ENCODE measurements at regions not wholly inside any gene's neighbourhood (a gene's known extent, or its start where the extent isn't known, plus 50 kb on each side); places are given as distances from the start of the nearest gene placed in this dataset.

GRCh38 chr10:30118590-30118989 lies 59.2 kb upstream of the JCAD start:
- no peaks in the 10 kb centered on the region for H3K4me1 ChIP-seq (ENCODE audit: insufficient read depth, low read length)
- DNase-seq, result no peak
- no peak overlapping the region for H3K4me3 ChIP-seq (ENCODE audit: low read length)
- Mint-ChIP-seq H3K4me3 (no peak overlapping the region), H3K27ac (no peak overlapping the region), H3K27me3 (no peaks in the 10 kb centered on the region), H3K9me3 (no peaks in the 10 kb centered on the region), H3K36me3 (ENCODE audit: low read depth) (no peaks in the 10 kb centered on the region), H3K4me1 (ENCODE audit: low read depth) (no peaks in the 10 kb centered on the region)
- TF ChIP-seq CTCF (IDR thresholded peaks at IDR 0.05), result no peak
- H3K9me3 ChIP-seq (ENCODE audit: control insufficient read depth in 1 of 2, insufficient read depth in 1 of 2, low read length in 2 of 2), result peaks cover 0 to 5% of the 10 kb centered on the region in 2 experiments
- intact Hi-C loops (cut with DNase I, micrococcal nuclease), result no loop called here
- ChIA-PET CTCF (no interaction called here), POLR2A (no interaction called here)
- H3K27ac ChIP-seq (ENCODE audit: low read depth in 1 of 2, low read length in 2 of 2), result no peak overlapping the region
- no peak for ATAC-seq (ENCODE audit: poor library complexity)
- no peaks in the 10 kb centered on the region for H3K36me3 ChIP-seq (ENCODE audit: insufficient read depth, low read length)
- no peaks in the 10 kb centered on the region for H3K27me3 ChIP-seq (ENCODE audit: control insufficient read depth in 1 of 2, insufficient read depth in 2 of 2, low read length in 2 of 2)

GRCh38 chr10:30117812-30118501 lies 58.6 kb upstream of the JCAD start:
- Histone ChIP-seq H3K27me3 (ENCODE audit: control insufficient read depth in 1 of 2, insufficient read depth in 2 of 2, low read length in 2 of 2) (no peaks in the 10 kb centered on the region), H3K27ac (ENCODE audit: low read depth in 1 of 2, low read length in 2 of 2) (no peak overlapping the region), H3K9me3 (ENCODE audit: control insufficient read depth in 1 of 2, insufficient read depth in 1 of 2, low read length in 2 of 2) (peaks cover 0 to 5% of the 10 kb centered on the region in 2 experiments), H3K4me3 (ENCODE audit: low read length) (no peak overlapping the region), H3K4me1 (ENCODE audit: insufficient read depth, low read length) (no peaks in the 10 kb centered on the region), H3K36me3 (ENCODE audit: insufficient read depth, low read length) (no peaks in the 10 kb centered on the region)
- Mint-ChIP-seq H3K27me3 (no peaks in the 10 kb centered on the region), H3K4me1 (ENCODE audit: low read depth) (no peaks in the 10 kb centered on the region), H3K9me3 (no peaks in the 10 kb centered on the region), H3K36me3 (ENCODE audit: low read depth) (no peaks in the 10 kb centered on the region), H3K4me3 (no peak overlapping the region), H3K27ac (no peak overlapping the region)
- intact Hi-C loops (cut with DNase I, micrococcal nuclease), result no loop called here
- DNase-seq (no peak), ATAC-seq (ENCODE audit: poor library complexity) (no peak)
- POLR2A ChIA-PET, result no interaction called here
- CTCF ChIA-PET, result no interaction called here
- TF ChIP-seq CTCF (IDR thresholded peaks at IDR 0.05), result no peak

GRCh38 chr10:30116041-30116491 lies 56.7 kb upstream of the JCAD start:
- ATAC-seq (ENCODE audit: poor library complexity) (no peak), DNase-seq (no peak)
- no peak for TF ChIP-seq CTCF (IDR thresholded peaks at IDR 0.05)
- H3K27me3 Mint-ChIP-seq, result peaks cover 10% of the 10 kb centered on the region
- no peaks in the 10 kb centered on the region for H3K9me3 ChIP-seq (ENCODE audit: control insufficient read depth in 1 of 2, insufficient read depth in 1 of 2, low read length in 2 of 2)
- ChIA-PET POLR2A (no interaction called here), CTCF (no interaction called here)
- intact Hi-C loops (cut with DNase I, micrococcal nuclease), result no loop called here
- no peaks in the 10 kb centered on the region for H3K4me1 ChIP-seq (ENCODE audit: insufficient read depth, low read length)
- no peaks in the 10 kb centered on the region for H3K27me3 ChIP-seq (ENCODE audit: control insufficient read depth in 1 of 2, insufficient read depth in 2 of 2, low read length in 2 of 2)
- H3K36me3 ChIP-seq (ENCODE audit: insufficient read depth, low read length), result no peaks in the 10 kb centered on the region
- H3K27ac ChIP-seq (ENCODE audit: low read depth in 1 of 2, low read length in 2 of 2), result no peak overlapping the region
- no peaks in the 10 kb centered on the region for H3K36me3 Mint-ChIP-seq (ENCODE audit: low read depth)
- no peak overlapping the region for H3K27ac Mint-ChIP-seq
- no peaks in the 10 kb centered on the region for H3K9me3 Mint-ChIP-seq
- H3K4me3 Mint-ChIP-seq, result no peak overlapping the region
- H3K4me3 ChIP-seq (ENCODE audit: low read length), result no peak overlapping the region
- H3K4me1 Mint-ChIP-seq (ENCODE audit: low read depth), result no peaks in the 10 kb centered on the region

All from CD4-positive, alpha-beta T cell (primary cell).